NCI-H748 treated with DMSO at 0.1 percent for 48 hours (cell line): ENCODE measurements at regions not wholly inside any gene's neighbourhood (a gene's known extent, or its start where the extent isn't known, plus 50 kb on each side); places are given as distances from the start of the nearest gene placed in this dataset.
"Not testable (repeated sequence)": the region's sequence is repeated elsewhere in the genome, so short reads cannot be mapped to it uniquely, and the experiment has no call there.

ENCODE experiments used
- DNase-seq: peaks from one replicate; lab custom pipeline; 2025; lab: John Stamatoyannopoulos, UW

DNA sequence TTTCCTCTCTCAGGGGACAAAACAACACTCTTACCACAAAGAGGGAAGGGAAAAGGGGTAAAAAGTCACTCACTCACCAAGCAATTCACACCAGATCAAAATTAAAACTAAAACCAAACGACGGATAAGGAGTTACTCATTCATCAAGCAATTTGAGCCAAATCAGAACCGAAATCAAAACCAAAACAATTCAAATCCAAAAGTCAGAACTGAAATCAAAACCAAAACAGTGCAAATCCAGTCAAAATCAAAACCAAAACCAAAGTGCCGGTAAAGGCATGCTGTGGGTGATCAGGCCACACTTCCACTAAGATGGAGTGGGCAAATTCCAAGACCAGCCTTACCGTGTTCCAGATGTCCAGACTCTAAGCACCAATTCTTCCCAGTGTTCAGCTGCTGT is 717.9 kb downstream of the AMY1C start:
- DNase-seq, result no peak

DNA sequence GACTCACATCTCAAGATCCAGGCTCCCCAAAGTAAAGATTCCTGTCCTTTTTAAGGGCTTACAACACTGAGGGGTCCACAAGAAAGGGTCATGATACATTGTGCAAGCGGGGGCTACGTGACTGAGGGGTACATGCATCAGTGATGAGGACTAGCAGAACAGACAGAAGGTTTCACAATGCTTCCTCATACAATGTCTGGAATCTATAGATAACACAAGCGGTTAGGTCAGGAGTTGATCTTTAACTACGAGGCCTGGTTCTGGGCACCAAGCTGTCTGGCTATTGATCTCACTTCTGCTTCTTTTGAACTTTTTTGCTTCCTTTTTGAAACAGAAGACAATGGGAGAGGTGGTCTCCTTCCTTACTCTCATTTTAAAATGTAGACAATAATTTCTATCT is 718.6 kb downstream of the AMY1C start:
- no peak for DNase-seq

DNA sequence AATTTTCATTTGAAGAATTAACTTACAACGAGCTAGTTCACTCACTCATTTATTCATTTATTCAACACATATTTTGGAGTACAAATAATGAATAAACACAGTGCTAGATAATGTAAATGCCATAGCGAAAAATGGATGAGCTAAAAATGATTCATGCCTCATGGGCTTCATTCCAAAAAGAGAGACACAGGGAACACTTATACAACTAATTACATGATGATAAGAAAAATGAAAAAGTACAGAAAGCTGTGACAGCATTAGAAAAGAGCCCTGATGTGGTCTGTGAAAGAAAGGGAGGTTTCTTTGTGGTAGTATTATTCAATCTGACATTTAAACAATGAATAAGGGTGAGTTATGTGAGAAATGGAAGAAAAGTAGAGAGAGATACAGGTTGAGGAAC is 726.4 kb downstream of the AMY1C start:
- DNase-seq, result no peak

DNA sequence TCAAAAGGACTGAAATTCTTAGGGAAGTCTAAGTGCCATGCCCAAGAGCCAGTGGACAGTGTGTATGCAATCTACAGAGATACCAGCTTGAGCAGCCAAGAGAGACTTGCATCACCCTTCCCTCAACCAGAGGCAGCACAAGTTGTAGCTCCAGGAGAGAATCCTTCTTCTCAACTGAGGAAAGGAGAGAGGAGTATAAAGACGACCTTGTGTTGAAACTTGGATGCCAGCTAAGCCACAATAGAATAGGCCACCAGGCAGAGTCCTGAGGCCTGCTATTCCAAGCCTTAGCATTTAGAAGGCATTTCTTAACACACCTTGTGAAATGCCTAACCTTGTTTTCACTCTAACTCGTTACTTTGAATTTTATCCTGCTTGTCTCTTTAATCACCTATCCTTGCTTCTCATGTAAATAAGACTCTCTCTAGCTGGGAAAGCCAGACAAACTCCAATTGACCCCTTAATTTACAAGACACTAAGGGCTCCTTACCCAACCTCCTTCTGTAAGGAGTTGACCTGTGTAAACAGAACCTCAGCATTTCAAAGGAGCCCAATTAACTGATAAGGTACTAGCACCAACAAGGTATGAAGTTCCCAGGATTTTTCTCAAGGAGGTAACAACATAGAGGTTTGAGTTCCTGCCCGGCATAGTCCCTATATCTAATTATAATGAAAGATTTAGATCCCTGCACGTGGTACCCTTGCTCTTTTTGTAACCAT is 738.8 kb downstream of the AMY1C start:
- no peak for DNase-seq

DNA sequence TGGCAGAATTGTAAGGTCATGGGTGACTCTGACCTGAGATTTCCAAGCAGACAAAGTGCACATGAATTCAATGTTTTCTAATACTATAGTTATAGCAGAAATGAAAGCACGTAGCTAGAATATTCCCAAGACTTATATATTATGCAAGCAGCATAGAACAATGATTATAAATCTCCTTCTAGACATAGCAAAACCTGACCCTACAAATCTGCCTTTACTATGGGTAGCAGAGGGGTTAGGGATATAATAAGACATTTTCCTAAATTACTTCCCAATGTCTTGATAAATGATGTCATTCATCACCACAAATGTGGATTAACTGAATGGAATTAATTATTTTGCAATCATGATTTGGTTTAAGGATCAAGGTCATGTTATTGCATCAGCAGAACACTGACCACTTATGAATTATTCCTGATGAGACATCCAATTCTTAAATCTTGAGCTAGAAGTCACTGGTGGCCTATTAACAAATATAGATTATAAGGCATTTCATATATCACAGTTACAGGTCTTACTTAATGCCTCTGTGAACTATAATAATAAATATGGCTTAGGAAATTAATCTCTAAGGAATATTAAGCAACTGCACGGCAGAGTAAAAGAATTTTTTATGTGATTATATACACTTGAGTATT is 776.6 kb downstream of the AMY1C start:
- DNase-seq, result no peak

DNA sequence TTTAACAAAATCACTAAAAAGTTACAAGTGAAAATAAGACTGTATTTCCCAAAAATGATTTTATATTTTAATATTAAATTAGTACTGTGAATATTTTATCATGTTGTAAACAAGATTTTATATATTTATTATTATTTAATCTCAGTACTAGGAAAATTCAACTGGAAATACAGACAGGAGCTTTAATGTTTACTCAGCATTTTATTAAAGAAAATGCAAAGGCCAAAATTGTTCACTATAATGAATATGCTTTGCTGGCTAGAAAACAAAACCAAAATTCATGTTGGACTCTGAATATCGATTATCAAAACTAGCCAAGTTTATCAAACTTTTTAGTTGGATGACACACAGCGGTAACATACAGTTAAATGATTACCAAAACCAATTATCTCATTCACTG is 782.3 kb downstream of the AMY1C start:
- no peak for DNase-seq

DNA sequence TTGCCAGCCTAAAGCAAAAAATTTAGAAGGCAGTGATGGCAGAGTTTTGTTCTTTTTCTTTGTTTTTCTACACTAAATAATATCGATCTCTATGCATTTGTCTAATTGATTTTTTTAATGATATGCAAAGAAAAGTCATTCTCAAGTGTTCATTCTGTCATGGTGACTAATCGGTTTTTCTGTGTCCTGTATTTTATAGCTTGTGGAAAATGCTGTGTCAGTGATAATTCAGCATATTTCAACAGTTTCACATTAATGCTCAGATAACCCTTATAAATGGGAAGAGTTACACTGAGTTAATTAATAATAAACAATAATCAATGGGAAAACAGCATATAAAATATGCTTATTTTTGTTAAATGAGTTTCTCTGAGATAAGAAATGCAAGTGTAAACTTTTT is 824.9 kb downstream of the AMY1C start:
- DNase-seq, result no peak

DNA sequence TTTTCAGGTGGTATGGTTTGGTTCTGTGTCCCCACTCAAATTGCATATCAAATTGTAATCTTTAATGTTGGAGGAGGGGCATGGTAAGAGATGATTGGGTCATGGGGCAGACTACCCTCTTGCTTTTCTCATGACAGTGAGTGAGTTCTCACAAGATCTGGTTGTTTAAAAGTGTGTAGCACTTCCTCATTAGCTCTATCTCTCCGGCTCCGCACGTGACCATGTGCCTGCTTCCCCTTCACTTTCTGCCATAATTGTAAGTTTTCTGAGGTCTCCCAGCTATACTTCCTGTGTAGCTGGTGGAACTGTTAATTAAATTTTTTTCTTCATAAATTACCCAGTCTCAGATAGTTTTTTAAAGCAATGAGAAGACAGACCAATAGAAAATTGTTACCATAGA is 843.2 kb downstream of the AMY1C start:
- DNase-seq, result no peak

DNA sequence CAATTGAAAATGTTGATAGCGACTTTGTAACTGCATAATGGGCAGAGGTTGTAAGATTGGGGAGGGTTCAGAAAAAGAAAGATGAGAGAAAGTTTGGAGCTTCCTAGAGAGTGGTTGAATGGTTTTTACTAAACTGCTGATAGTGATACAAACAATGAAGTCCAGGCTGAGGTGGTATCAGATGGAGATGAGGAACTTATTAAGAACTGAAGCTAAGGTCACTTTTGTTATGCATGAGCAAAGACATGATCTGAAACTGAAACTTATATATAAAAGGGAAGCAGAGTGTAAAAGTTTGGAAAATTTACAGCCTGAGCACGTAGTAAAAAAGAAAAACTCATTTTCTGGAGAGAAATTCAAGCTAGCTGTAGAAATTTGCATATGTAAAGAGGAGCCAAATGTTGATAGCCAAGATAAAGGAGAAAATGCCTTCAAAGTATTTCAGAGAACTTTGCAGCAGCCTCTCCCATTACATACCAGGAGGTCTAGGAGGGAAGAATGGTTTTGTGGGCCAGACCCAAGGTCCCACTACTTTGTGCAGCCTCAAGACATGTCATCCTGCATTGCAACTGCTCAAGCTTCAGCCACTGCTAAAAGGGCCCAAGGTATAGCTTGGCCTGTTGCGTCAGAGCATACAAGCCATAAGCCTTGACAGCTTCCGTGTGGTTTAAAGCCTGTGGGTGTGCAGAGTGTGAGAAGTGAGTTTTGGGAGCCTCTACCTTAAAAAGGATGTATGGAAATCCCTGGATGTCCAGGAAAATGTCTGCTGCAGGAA is 843.9 kb downstream of the AMY1C start:
- DNase-seq, result no peak

DNA sequence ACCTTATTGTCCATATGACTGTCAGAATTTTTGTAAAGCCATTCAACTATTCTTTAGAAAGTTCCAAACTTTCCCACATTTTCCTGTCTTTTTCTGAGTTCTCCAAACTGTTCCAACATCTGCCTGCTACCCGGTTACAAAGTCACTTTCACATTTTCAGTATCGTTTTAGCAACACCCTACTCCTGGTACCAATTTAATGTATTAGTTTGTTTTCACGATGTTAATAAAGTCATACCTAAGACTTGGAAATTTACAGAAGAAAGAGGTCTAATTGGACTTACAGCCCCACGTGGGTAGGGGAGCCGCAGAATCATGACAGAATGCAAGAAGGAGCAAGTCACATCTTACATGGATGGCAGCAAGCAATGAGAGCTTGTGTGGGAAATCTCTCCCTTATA is 867.8 kb downstream of the AMY1C start:
- DNase-seq, result no peak

DNA sequence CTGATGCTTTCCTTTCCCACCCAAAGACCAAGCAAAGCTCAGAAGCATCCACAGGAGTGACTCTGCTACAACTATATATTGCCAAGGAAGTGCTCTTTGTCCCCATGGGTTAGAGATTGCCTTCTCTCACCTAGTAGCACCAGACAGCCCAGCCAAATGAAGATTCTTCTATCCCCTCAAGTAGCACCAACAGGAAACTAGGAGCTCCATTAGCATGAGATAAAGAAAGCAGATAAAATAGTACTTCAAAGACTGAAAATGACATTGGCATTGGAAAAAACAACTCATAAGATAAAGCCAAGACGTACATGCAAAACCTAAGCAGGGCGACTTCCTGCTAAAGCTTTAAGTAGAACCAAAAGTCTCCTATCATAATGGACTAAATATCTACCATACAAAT is 871.5 kb downstream of the AMY1C start:
- no peak for DNase-seq

DNA sequence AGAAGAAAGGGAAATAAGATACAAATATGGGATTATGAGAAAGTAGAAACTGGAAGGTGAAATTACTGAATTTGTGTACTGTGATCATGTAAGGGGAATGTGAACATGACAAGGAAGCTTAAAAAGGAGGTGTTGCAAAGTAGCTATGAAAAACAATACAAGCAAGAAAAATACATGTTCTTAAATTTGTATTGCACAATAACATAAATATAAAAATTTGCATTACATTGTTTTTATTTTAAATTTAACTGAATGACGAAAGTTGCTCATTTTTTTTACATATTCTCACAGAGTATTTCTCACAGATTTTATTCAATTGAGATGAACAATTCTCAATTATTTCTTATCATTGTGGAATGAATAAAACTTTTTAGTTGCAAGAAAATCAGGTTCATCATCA is 874.8 kb downstream of the AMY1C start:
- no peak for DNase-seq

DNA sequence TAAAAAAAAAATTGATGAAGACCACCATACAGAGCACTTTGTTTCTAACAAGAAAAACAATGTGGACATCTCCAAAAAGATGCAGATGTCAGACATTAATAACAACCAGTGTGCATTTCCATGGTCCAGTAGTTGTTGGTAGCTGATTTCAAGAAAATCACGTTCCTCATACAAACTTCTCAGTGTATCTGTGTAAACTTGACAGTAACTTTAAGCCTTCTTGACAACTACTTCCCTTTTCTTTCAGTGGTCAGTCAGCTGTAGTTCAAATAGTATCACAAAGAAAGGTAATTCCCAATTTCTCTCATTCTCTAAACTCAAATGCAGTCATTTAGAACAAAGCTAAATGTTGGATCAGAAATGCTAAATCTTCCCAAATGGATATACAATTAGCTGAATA is 879.9 kb downstream of the AMY1C start:
- DNase-seq, result no peak

DNA sequence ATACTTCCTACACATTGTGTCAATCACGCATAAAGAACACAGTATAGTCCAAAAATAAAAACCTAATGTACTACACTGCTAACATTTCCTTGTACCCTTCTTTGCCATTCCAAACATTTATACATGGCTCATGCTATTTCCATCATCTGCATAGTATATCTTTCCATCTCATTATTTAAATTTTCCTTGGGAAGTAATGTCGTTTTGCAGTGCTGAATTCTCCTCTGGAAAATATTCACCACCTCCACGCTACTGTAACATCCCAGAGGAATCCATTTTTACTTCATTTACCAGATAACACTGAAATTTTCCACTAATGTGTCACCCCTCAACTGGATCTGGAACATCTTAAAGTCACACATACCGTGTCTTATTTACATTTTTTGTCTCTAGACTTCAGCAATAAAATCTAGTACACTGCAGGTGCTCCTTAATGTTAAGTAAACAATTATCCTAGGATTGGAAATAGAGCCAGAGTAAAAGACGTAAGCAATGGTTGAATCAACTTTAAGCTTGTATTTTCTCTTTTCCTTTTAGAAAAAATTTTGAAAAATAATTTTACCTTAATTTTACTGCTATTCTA is 881.0 kb downstream of the AMY1C start:
- no peak for DNase-seq

DNA sequence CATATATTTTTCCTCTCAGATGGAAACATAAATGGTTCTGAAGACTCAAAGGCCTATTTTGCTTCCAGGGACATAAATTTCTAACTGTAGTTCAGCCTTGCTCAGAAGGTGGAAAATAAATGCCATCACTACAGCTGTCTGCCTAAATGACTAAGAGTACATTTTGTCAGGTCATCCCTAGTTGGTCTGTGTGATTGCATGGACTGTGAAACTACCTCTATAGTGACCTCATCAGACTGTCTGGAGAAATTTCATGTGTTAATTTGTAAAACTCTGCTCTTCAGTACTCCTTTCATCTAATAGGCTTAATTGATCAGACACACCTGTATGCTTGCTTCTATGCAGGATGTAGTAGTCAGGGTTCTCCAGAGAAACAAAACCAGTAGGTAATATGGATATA is 886.9 kb downstream of the AMY1C start:
- peak; percentile 26 for DNase-seq

DNA sequence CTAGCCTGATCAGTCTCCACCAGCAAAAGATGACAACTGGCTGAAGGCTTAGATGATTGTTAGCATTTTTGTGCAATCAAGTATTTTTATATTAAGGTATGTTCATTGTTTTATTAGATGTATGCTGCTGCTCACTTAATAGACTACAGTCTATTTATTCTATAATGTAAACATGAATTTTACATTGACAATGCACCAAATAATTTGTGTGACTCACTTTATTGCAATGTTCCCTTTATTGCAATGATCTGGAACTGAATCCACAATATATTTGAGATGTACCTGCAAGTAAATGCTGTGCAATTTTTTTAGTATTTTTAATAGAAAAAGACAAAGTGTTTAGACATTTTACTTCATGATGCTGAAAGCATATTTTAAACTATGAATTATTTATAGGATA is 896.5 kb downstream of the AMY1C start:
- DNase-seq, result no peak

DNA sequence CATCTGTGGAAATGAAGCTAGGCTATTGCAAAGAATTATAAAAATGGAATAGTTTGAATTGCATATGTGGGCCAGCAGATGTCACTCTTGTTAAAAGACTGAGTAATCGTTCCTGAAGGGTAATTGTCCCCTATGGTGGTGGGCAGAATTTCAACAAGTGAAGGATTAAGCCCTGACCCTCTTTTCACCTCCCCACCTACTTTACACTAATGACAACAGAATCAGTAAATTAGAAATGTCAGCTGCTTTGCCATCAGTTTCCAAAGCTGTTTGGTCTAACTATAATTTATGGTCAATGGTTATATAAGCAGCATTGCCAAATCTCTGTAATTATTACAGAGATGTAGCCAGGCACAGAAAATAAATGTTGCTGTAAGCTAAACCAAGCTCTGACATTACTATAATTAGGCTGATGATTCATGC is 898.6 kb downstream of the AMY1C start:
- DNase-seq, result peak; percentile 58

DNA sequence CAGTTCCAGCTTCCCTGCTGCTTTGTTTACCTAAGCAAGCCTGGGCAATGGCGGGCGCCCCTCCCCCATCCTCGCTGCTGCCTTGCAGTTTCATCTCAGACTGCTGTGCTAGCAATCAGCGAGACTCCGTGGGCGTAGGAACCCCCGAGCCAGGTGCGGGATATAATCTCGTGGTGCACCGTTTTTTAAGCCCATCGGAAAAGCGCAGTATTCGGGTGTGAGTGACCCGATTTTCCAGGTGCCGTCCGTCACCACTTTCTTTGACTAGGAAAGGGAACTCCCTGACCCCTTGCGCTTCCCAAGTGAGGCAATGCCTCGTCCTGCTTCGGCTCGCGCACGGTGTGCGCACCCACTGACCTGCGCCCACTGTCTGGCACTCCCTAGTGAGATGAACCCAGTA is 914.7 kb downstream of the AMY1C start:
- not testable (repeated sequence) for DNase-seq

DNA sequence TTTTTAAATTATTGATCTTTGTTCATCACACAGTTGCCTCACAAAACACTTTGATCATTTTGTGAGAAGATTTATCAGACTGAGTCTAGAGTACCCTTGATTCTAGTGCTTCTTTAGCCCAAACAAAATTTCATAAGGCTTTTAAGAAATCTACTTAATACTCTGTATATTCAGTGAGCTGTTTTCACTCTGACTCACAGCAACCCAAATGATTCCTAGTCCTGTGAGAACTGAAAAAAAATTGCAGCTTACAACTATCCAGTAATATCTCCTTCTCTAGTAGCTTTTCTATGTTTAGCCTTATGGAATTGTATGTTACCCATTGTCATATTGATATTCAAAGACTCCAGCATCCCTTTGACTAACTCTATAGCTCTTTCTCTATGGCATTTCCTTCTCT is 915.6 kb downstream of the AMY1C start:
- DNase-seq, result no peak

DNA sequence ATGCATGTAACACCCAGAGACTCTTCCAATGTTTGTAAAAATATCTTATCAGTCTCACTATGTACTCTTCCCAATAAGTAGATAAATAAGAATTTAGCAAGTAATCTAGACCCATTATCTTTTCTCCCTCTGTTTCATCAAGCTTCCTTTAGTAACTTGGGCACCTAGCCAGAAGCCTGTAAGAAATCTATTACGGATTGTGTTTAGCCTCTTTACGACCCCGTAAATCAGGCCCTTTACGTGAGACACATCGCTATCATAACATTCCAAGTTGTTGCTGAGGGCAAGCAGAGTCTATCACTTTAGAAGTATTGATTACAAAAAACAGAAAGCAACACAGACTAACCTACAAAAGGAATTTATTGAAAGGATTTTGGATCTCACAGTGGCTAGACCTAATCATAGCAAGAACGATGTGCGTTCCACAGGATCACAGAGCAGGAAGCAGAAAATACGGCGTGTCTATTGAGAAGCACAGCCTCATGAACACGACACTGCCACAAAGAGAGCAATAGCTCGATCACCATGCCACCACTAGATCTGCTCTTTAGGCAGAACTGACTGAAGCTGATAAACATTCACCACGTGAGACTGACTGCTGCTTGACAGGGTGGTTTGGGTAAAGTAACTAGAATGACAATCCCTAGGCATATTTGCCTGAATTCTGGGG is 922.1 kb downstream of the AMY1C start:
- no peak for DNase-seq

DNA sequence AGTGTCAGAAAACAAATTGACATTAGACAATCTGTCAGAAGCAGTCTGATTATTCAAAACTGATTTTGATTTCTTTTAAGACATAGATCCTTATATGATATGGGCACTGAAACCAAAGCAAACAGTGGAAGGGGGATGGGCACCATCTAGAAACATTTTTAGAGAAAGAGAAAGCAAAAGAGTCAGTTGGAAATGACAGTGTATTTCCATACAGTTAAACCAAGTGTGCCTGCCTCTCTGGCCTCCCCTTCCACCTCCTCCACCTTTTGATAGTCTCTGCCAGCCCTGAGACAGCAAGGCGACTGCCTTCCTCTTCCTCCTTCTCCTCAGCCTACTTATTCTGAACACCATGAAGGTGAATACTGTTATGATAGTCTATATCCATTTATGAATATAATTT is 949.7 kb downstream of the AMY1C start:
- DNase-seq, result no peak

DNA sequence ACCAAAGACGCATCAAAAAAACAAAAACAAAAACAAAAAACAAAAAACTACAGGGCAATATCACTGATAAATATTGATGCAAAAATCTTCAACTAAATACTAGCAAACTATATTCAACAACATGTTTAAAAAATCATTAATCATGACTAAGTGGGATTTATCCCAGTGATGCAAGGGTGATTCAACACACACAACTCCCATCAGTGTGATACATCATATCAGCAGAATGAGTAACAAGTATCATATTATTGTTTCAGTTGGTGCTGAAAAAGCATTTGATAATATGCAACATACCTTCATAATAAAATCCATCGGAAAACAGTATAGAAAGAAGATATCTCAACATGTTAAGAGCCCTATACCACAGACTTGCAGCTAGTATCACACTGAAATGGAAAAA is 953.0 kb downstream of the AMY1C start:
- DNase-seq, result no peak
